ENCODE measurements at regions not wholly inside any gene's neighbourhood (a gene's known extent, or its start where the extent isn't known, plus 50 kb on each side); places are given as distances from the start of the nearest gene placed in this dataset.

GRCh38 chr10:44774676-44775401 lies 136.3 kb upstream of the TMEM72 start:
- POLR2A ChIA-PET = no interaction called here

GRCh38 chr10:44775402-44775741 lies 135.8 kb upstream of the TMEM72 start:
- Histone ChIP-seq H4K20me1 (ENCODE audit: control insufficient read depth, insufficient read depth, low read length, poor library complexity, severe bottlenecking) (no peaks in the 10 kb centered on the region), H3K4me1 (ENCODE audit: control insufficient read depth in 2 of 2, insufficient read depth in 2 of 2, low read length in 2 of 2) (no peaks in the 10 kb centered on the region), H3K4me2 (replicated peaks; ENCODE audit: low read depth, low read length, poor library complexity, severe bottlenecking) (no peak overlapping the region), H3K27ac (ENCODE audit: low read length in 2 of 2) (no peak overlapping the region), H3K4me3 (ENCODE audit: control extremely low read depth in 1 of 5, extremely low read depth in 1 of 5, insufficient read depth in 1 of 5, low read depth in 2 of 5, low read length in 4 of 5) (no peak overlapping the region), H3K36me3 (replicated peaks in 1 of 2; ENCODE audit: control extremely low read depth in 1 of 2, control insufficient read depth in 1 of 2, extremely low read depth in 1 of 2, insufficient read depth in 2 of 2, low read length in 1 of 2) (no peaks in the 10 kb centered on the region), H3K27me3 (replicated peaks in 1 of 4; ENCODE audit: control extremely low read depth in 1 of 4, control insufficient read depth in 3 of 4, insufficient read depth in 4 of 4, low read length in 3 of 4) (peaks cover 0 to 6% (median 2%) of the 10 kb centered on the region in 4 experiments), H3K9me3 (ENCODE audit: control extremely low read depth in 1 of 3, control insufficient read depth in 2 of 3, insufficient read depth in 1 of 3, low read length in 2 of 3) (no peaks in the 10 kb centered on the region), H2AFZ (ENCODE audit: insufficient read depth, low read depth, low read length, poor library complexity, severe bottlenecking) (no peak overlapping the region), H3K9ac (ENCODE audit: low read length) (no peak overlapping the region), H3K79me2 (ENCODE audit: control insufficient read depth, insufficient read depth, low read length) (no peaks in the 10 kb centered on the region)
- Mint-ChIP-seq H3K27me3 (peaks cover 9% of the 10 kb centered on the region), H3K4me3 (no peak overlapping the region), H3K27ac (no peak overlapping the region), H3K4me1 (no peaks in the 10 kb centered on the region), H3K9me3 (ENCODE audit: insufficient read depth) (no peaks in the 10 kb centered on the region)
- intact Hi-C loops (cut with micrococcal nuclease) = no loop called here
- 82% methylated on average over 6 of the region's 6 CpGs for WGBS (ENCODE audit: insufficient coverage)
- ChIA-PET POLR2A (no interaction called here), CTCF (no interaction called here)
- DNase-seq = no peak
- TF ChIP-seq CTCF (IDR thresholded peaks at IDR 0.05) (no peak), EZH2 (IDR thresholded peaks at IDR 0.05; ENCODE audit: borderline replicate concordance, insufficient read depth, low read depth, low read length, poor library complexity, severe bottlenecking) (no peak)
- ATAC-seq (ENCODE audit: low read depth) = no peak

More at GRCh38 chr10:44774676-44775401, 136.3 kb upstream of the TMEM72 start:
- Mint-ChIP-seq H3K27me3 (peaks cover 9% of the 10 kb centered on the region), H3K4me1 (no peaks in the 10 kb centered on the region), H3K9me3 (ENCODE audit: insufficient read depth) (no peaks in the 10 kb centered on the region), H3K4me3 (no peak overlapping the region), H3K27ac (no peak overlapping the region)
- intact Hi-C loops (cut with micrococcal nuclease) = no loop called here
- CTCF ChIA-PET = no interaction called here
- ATAC-seq (ENCODE audit: low read depth) (no peak), DNase-seq (no peak)
- H2AFZ ChIP-seq (ENCODE audit: insufficient read depth, low read depth, low read length, poor library complexity, severe bottlenecking) = no peak overlapping the region
- peaks cover 0 to 4% (median 2%) of the 10 kb centered on the region in 4 experiments for H3K27me3 ChIP-seq (replicated peaks in 1 of 4; ENCODE audit: control extremely low read depth in 1 of 4, control insufficient read depth in 3 of 4, insufficient read depth in 4 of 4, low read length in 3 of 4)
- H3K27ac ChIP-seq (ENCODE audit: low read length in 2 of 2) = no peak overlapping the region
- H3K9me3 ChIP-seq (ENCODE audit: control extremely low read depth in 1 of 3, control insufficient read depth in 2 of 3, insufficient read depth in 1 of 3, low read length in 2 of 3) = no peaks in the 10 kb centered on the region
- WGBS (ENCODE audit: insufficient coverage) = 72% methylated on average over 3 of the region's 4 CpGs
- no peaks in the 10 kb centered on the region for H3K4me1 ChIP-seq (ENCODE audit: control insufficient read depth in 2 of 2, insufficient read depth in 2 of 2, low read length in 2 of 2)
- H4K20me1 ChIP-seq (ENCODE audit: control insufficient read depth, insufficient read depth, low read length, poor library complexity, severe bottlenecking) = no peaks in the 10 kb centered on the region
- no peaks in the 10 kb centered on the region for H3K36me3 ChIP-seq (replicated peaks in 1 of 2; ENCODE audit: control extremely low read depth in 1 of 2, control insufficient read depth in 1 of 2, extremely low read depth in 1 of 2, insufficient read depth in 2 of 2, low read length in 1 of 2)
- H3K9ac ChIP-seq (ENCODE audit: low read length) = no peak overlapping the region
- no peak overlapping the region for H3K4me2 ChIP-seq (replicated peaks; ENCODE audit: low read depth, low read length, poor library complexity, severe bottlenecking)
- H3K4me3 ChIP-seq (ENCODE audit: control extremely low read depth in 1 of 5, extremely low read depth in 1 of 5, insufficient read depth in 1 of 5, low read depth in 2 of 5, low read length in 4 of 5) = no peak overlapping the region
- no peak for TF ChIP-seq EZH2 (IDR thresholded peaks at IDR 0.05; ENCODE audit: borderline replicate concordance, insufficient read depth, low read depth, low read length, poor library complexity, severe bottlenecking)
- TF ChIP-seq CTCF (IDR thresholded peaks at IDR 0.05) = no peak
- H3K79me2 ChIP-seq (ENCODE audit: control insufficient read depth, insufficient read depth, low read length) = no peaks in the 10 kb centered on the region

Measured in B cell (primary cell).